HEK293 (cell line): ENCODE measurements at regions not wholly inside any gene's neighbourhood (a gene's known extent, or its start where the extent isn't known, plus 50 kb on each side); places are given as distances from the start of the nearest gene placed in this dataset.
"Not testable (repeated sequence)": the region's sequence is repeated elsewhere in the genome, so short reads cannot be mapped to it uniquely, and the experiment has no call there.

Experiments used
- CTCF ChIP-seq: fragments of 450-650 bp; formaldehyde crosslinking; IDR thresholded peaks from 2 replicates; pipeline ENCODE4 v1.5.1; 2016; ENCODE audit warnings: missing biosample characterization, missing genetic modification characterization
- KLF16 ChIP-seq: fragments of 450-650 bp; formaldehyde crosslinking; IDR thresholded peaks from 2 replicates; pipeline ENCODE4 v1.5.1; 2017; ENCODE audit warnings: missing biosample characterization, missing genetic modification characterization
- SETDB1 ChIP-seq: IDR thresholded peaks from one replicate; pipeline ENCODE4 v1.6.1; 2017; ENCODE audit warnings: mild to moderate bottlenecking, low read length, moderate library complexity, mixed read lengths; ENCODE audit not compliant: insufficient read length
- ZBTB26 ChIP-seq: fragments of 450-650 bp; formaldehyde crosslinking; optimal IDR thresholded peaks from 2 replicates; pipeline ENCODE3; 2016; ENCODE audit warnings: missing biosample characterization, mild to moderate bottlenecking, missing genetic modification characterization

GRCh38 chr6:144441801-144442200 is 156.7 kb downstream of the UTRN start:
- peak; percentile 59 for TF ChIP-seq SETDB1
- TF ChIP-seq CTCF; KLF16; ZBTB26 (tag by site-specific recombination): not testable (repeated sequence)
